ENCODE measurements at regions not wholly inside any gene's neighbourhood (a gene's known extent, or its start where the extent isn't known, plus 50 kb on each side); places are given as distances from the start of the nearest gene placed in this dataset.

GRCh38 chr7:25569765-25570164 lies 341.5 kb upstream of the NPVF start:
- no peaks in the 10 kb centered on the region for H3K9me3 ChIP-seq
- no peak for DNase-seq
- H3K4me1 ChIP-seq: peaks cover 0 to 13% (median 5%) of the 10 kb centered on the region in 4 donors
- H3K27me3 ChIP-seq: no peaks in the 10 kb centered on the region
- no peak overlapping the region for H3K4me3 ChIP-seq
- intact Hi-C loops (cut with DNase I; ENCODE audit: low total_unique reads): loop anchor here (5.0 kb wide), 1 partner anchor 307 kb away; no protein-coding TSS in a partner anchor
- H3K36me3 ChIP-seq: no peaks in the 10 kb centered on the region
- no peak for TF ChIP-seq CTCF (IDR thresholded peaks at IDR 0.05)
- no peak overlapping the region for H3K27ac ChIP-seq

GRCh38 chr7:25572423-25572822 lies 344.1 kb upstream of the NPVF start:
- no peak overlapping the region for H3K27ac ChIP-seq

GRCh38 chr7:25574828-25575227 lies 346.5 kb upstream of the NPVF start:
- Histone ChIP-seq H3K4me3 (no peak overlapping the region), H3K36me3 (no peaks in the 10 kb centered on the region), H3K9me3 (no peaks in the 10 kb centered on the region), H3K27ac (no peak overlapping the region), H3K4me1 (no peaks in the 10 kb centered on the region), H3K27me3 (no peaks in the 10 kb centered on the region)
- DNase-seq: no peak
- no peak for TF ChIP-seq CTCF (IDR thresholded peaks at IDR 0.05)
- intact Hi-C loops (cut with DNase I; ENCODE audit: low total_unique reads): no loop called here

More at GRCh38 chr7:25572423-25572822, 344.1 kb upstream of the NPVF start:
- intact Hi-C loops (cut with DNase I; ENCODE audit: low total_unique reads): no loop called here
- no peak for DNase-seq
- TF ChIP-seq CTCF (IDR thresholded peaks at IDR 0.05): no peak
- no peaks in the 10 kb centered on the region for H3K27me3 ChIP-seq
- no peak overlapping the region for H3K4me3 ChIP-seq
- no peaks in the 10 kb centered on the region for H3K4me1 ChIP-seq
- H3K36me3 ChIP-seq: no peaks in the 10 kb centered on the region
- H3K9me3 ChIP-seq: no peaks in the 10 kb centered on the region

- H3K27ac ChIP-seq: no peak overlapping the region
- H3K4me3 ChIP-seq: no peak overlapping the region
- H3K4me1 ChIP-seq: no peaks in the 10 kb centered on the region
- H3K9me3 ChIP-seq: no peaks in the 10 kb centered on the region
- no peak for DNase-seq
- no peak for TF ChIP-seq CTCF (IDR thresholded peaks at IDR 0.05)
- no peaks in the 10 kb centered on the region for H3K27me3 ChIP-seq
- H3K36me3 ChIP-seq: no peaks in the 10 kb centered on the region
- intact Hi-C loops (cut with DNase I; ENCODE audit: low total_unique reads): no loop called here
These were observed 347.3 kb upstream of the NPVF start for GRCh38 chr7:25575634-25576033.

- intact Hi-C loops (cut with DNase I; ENCODE audit: low total_unique reads): no loop called here
- no peak for DNase-seq
These were observed 350.9 kb upstream of the NPVF start for GRCh38 chr7:25578991-25579777.

More at GRCh38 chr7:25578991-25579777, 350.9 kb upstream of the NPVF start:
- H3K9me3 ChIP-seq: no peaks in the 10 kb centered on the region
- H3K36me3 ChIP-seq: no peaks in the 10 kb centered on the region
- no peaks in the 10 kb centered on the region for H3K4me1 ChIP-seq
- TF ChIP-seq CTCF (IDR thresholded peaks at IDR 0.05): no peak
- no peak overlapping the region for H3K27ac ChIP-seq
- H3K27me3 ChIP-seq: no peaks in the 10 kb centered on the region
- no peak overlapping the region for H3K4me3 ChIP-seq
